Immature natural killer cell (primary cell): ENCODE measurements at regions not wholly inside any gene's neighbourhood (a gene's known extent, or its start where the extent isn't known, plus 50 kb on each side); places are given as distances from the start of the nearest gene placed in this dataset.
"Not testable (repeated sequence)": the region's sequence is repeated elsewhere in the genome, so short reads cannot be mapped to it uniquely, and the experiment has no call there.

Source experiments
- DNase-seq, 3 donors: peaks; one replicate each; pipeline ENCODE4 v3.0.0; 2022; ENCODE audit warnings: mixed read lengths in 1 of 3
- H3K27ac Mint-ChIP-seq, 6 donors: one replicate each; pipeline ENCODE4 v1.8.0; 2020; ENCODE audit warnings: mixed read lengths in 6 of 6, mild to moderate bottlenecking in 5 of 6, inconsistent platforms in 4 of 6, moderate library complexity in 3 of 6
- H3K27me3 Mint-ChIP-seq, 3 donors: one replicate each; pipeline ENCODE4 v1.8.0; 2020 to 2021; ENCODE audit warnings: low read depth in 3 of 3, mild to moderate bottlenecking in 3 of 3, mixed read lengths in 3 of 3, moderate library complexity in 3 of 3, inconsistent platforms in 1 of 3
- H3K36me3 Mint-ChIP-seq, 3 donors: one replicate each; pipeline ENCODE4 v1.8.0; 2020; ENCODE audit warnings: mixed read lengths in 3 of 3, inconsistent platforms in 2 of 3, mild to moderate bottlenecking in 2 of 3
- H3K4me1 Mint-ChIP-seq, 2 donors: one replicate each; pipeline ENCODE4 v1.8.0; 2020; ENCODE audit warnings: inconsistent platforms in 2 of 2, mild to moderate bottlenecking in 2 of 2, mixed read lengths in 2 of 2, moderate library complexity in 1 of 2
- H3K4me3 Mint-ChIP-seq, 5 donors: one replicate each; pipeline ENCODE4 v1.8.0; 2020; ENCODE audit warnings: mild to moderate bottlenecking in 5 of 5, mixed read lengths in 5 of 5, inconsistent platforms in 3 of 5, moderate library complexity in 3 of 5
- H3K9me3 Mint-ChIP-seq, 6 donors: one replicate each; pipeline ENCODE4 v1.8.0; 2020; ENCODE audit warnings: mild to moderate bottlenecking in 6 of 6, mixed read lengths in 6 of 6, inconsistent platforms in 4 of 6, moderate library complexity in 3 of 6

DNA sequence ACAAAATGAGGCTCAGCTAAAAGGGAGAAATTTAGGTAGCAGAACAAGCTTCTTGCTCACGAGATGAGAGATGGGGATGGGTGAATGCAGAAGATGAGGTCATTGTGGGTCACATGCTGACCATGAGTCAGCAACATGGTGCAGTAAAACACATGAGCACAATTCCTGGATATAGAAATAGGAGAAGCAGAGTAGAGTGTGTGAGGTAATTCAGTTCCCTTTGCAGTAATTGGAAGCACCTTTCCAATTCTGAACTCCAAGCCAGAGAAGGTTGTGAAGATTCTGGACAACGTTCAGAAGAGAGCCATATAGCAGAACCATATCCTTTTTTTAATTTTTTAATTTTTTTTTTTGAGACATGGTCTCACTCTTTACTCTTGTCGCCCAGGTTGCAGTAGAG is 62.0 kb upstream of the LMNTD1 start:
- Mint-ChIP-seq H3K36me3 (peaks cover 0 to 3% (median 0%) of the 10 kb centered on the region in 3 donors), H3K9me3 (no peaks in the 10 kb centered on the region), H3K27ac (no peak overlapping the region), H3K4me3 (no peak overlapping the region), H3K27me3 (peaks cover 0 to 11% (median 3%) of the 10 kb centered on the region in 3 donors), H3K4me1 (no peaks in the 10 kb centered on the region)
- DNase-seq = no peak

DNA sequence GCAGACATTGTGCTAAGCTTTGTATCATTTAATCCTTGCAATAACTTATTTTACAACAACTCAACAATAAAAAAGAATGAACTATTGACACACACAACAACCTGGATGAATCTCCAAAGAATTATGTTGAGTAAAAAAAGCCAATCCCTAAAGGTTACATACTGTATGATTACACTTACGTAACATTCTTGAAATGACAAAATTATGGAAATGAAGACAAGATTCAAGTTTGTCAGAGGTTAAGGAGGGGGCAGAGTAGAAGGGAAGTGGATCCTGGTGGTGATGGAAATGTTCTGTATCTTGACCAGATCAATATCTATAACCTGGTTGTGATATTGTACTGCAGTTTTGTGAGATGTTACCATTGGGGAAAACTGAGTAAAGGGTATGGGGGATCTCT is 63.2 kb upstream of the LMNTD1 start:
- no peak overlapping the region for H3K27ac Mint-ChIP-seq
- H3K27me3 Mint-ChIP-seq = peaks cover 0 to 6% (median 3%) of the 10 kb centered on the region in 3 donors
- H3K36me3 Mint-ChIP-seq = no peaks in the 10 kb centered on the region
- no peak overlapping the region for H3K4me3 Mint-ChIP-seq
- DNase-seq = no peak
- H3K4me1 Mint-ChIP-seq = no peaks in the 10 kb centered on the region
- peaks cover 0 to 2% (median 0%) of the 10 kb centered on the region in 6 donors for H3K9me3 Mint-ChIP-seq

DNA sequence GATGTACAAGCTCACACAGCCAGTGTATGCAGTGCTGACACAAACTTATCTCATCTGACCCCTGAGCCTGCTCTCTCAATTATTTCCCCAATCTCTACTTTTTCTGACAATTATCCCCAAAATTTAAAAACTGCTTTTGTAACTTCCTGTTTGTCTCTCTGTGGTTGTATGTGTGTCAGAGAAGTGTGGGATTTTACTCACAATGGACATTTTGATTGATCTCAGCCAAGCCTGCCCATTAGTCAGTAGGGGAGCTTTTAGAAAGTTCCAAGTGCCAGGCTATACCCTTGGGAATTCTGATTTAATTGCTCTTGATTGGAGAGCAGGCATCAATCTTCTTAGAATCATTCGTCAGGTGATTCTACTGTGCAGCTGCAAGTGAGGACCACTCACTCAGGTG is 64.9 kb upstream of the LMNTD1 start:
- H3K27ac Mint-ChIP-seq = no peak overlapping the region
- DNase-seq = no peak
- H3K4me1 Mint-ChIP-seq = no peaks in the 10 kb centered on the region
- peaks cover 0 to 2% (median 0%) of the 10 kb centered on the region in 6 donors for H3K9me3 Mint-ChIP-seq
- H3K4me3 Mint-ChIP-seq = no peak overlapping the region
- peaks cover 0 to 6% (median 6%) of the 10 kb centered on the region in 3 donors for H3K27me3 Mint-ChIP-seq
- no peaks in the 10 kb centered on the region for H3K36me3 Mint-ChIP-seq

DNA sequence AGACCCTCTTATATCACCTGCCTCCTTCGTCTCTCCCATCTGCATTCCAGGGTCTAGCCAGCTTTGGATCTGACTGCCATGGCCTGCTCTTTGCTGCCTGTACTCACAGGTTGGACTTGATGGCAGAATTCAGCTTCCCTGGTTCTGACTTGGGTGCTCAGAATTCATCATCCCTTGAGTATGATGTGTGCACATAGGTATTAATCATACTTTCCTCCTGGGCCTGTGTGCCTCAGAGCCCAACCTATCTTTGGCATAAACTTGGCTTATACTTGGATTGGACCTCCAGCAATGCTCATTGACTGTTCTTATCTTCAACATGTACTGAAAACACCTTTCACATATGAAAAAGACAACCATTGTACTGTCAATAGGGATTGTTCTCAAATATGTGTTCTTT is 70.7 kb upstream of the LMNTD1 start:
- Mint-ChIP-seq H3K4me3 (no peak overlapping the region), H3K4me1 (no peaks in the 10 kb centered on the region), H3K36me3 (peaks cover 0 to 4% (median 0%) of the 10 kb centered on the region in 3 donors), H3K9me3 (peaks cover 0 to 2% (median 0%) of the 10 kb centered on the region in 6 donors), H3K27ac (no peak overlapping the region), H3K27me3 (peaks cover 0 to 4% (median 0%) of the 10 kb centered on the region in 3 donors)
- no peak for DNase-seq

DNA sequence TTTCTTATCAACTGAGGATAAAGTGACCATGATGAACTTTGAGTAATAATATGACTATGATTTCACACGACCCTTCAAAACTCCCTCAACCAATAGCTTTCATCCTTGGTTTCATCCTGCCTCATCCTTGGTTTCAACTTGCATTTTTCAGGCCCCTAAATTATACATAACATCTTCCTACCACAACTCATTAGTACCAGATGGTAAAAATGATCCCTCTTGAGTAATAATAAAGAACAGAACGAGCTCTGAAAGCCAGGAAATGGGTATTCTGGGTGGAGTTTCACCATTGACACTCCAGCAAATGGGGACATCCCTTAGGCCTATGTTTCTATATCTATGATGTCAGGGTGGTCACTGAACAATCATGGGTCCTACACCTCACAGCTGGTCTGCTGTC is 72.1 kb upstream of the LMNTD1 start:
- H3K36me3 Mint-ChIP-seq = peaks cover 0 to 4% (median 0%) of the 10 kb centered on the region in 3 donors
- H3K4me3 Mint-ChIP-seq = no peak overlapping the region
- H3K9me3 Mint-ChIP-seq = peaks cover 0 to 2% (median 0%) of the 10 kb centered on the region in 6 donors
- peaks cover 0 to 3% (median 2%) of the 10 kb centered on the region in 3 donors for H3K27me3 Mint-ChIP-seq
- no peak for DNase-seq
- no peak overlapping the region for H3K27ac Mint-ChIP-seq
- H3K4me1 Mint-ChIP-seq = no peaks in the 10 kb centered on the region

DNA sequence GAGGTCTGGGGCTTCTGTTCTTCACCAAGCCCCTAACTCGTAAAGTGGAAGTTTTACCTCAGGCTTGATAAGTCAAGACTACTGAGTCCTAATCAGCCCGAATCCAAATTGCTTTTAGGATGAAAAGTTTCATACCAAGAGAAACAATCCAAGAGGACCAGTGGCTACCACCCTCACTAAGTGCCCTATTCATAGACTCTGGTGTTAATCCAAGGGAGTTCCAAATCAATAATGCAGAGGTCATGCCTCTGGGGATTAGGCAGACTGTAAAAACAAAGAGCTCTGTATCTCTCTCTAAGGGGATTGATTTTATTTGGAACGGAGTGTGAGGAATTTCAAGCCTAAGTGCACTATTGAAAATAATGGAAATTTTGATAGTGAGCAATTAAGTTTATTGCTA is 76.3 kb upstream of the LMNTD1 start:
- peaks cover 0 to 5% (median 0%) of the 10 kb centered on the region in 6 donors for H3K9me3 Mint-ChIP-seq
- H3K36me3 Mint-ChIP-seq = no peaks in the 10 kb centered on the region
- H3K27me3 Mint-ChIP-seq = peaks cover 0 to 3% (median 1%) of the 10 kb centered on the region in 3 donors
- H3K4me1 Mint-ChIP-seq = peaks cover 9 to 13% of the 10 kb centered on the region in 2 donors
- H3K27ac Mint-ChIP-seq = no peak overlapping the region
- DNase-seq = no peak
- H3K4me3 Mint-ChIP-seq = no peak overlapping the region

DNA sequence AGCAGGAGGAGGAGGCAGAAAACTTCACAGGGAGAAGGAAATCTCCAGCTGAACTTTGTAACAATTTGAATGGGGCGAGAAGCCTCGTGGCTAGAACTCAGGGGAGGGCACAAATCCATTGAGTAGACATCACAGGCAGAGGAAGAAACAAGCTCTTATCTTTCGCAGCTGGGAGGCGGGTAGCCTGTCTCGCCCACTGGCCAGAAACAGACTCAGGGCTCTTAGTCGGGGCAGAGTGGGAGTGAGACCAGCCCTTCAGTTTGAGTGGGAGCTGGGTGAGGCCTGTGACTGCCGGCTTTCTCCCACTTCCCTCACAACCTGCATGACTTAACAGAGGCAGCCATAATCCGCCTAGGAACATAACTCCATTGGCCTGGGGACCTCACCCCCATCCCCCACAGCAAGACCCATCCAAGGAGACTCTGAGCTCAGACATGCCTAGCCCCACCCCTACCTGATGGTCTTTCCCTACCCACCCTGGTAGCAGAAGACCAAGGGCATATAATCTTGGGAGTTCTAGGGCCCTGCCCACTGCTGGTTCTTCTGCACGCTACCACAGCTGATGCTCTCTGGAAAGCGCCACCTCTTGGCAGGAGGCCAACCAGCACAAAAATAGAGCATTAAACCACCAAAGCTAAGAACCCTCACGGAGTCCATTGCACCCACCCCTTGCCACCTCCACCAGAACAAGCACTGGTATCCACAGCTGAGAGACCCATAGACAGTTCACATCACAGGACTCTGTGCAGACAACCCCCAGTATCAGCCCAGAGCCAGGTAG is 77.8 kb upstream of the LMNTD1 start:
- H3K4me3 Mint-ChIP-seq, H3K27ac Mint-ChIP-seq, H3K27me3 Mint-ChIP-seq, DNase-seq, H3K36me3 Mint-ChIP-seq, H3K9me3 Mint-ChIP-seq: not testable (repeated sequence)
- H3K4me1 Mint-ChIP-seq = peaks cover 9 to 13% of the 10 kb centered on the region in 2 donors

DNA sequence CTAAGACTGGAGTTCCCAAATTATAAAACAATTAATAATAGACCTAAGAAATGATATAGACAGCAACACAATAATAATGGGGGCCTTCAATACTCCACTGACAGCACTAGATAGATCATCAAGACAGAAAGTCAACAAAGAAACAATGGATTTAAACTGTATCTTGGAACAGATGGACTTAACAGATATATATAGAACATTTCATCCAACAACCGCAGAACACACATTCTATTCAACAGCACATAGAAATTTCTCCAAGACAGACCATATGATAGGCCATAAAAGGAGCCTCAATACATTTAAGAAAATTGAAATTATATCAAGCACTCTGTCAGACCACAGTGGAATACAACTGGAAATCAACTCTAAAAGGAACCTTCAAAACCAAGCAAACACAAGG is 80.1 kb upstream of the LMNTD1 start:
- not testable (repeated sequence) for H3K27me3 Mint-ChIP-seq, H3K9me3 Mint-ChIP-seq, H3K27ac Mint-ChIP-seq, H3K36me3 Mint-ChIP-seq, H3K4me3 Mint-ChIP-seq, DNase-seq
- H3K4me1 Mint-ChIP-seq = peaks cover 9 to 13% of the 10 kb centered on the region in 2 donors

DNA sequence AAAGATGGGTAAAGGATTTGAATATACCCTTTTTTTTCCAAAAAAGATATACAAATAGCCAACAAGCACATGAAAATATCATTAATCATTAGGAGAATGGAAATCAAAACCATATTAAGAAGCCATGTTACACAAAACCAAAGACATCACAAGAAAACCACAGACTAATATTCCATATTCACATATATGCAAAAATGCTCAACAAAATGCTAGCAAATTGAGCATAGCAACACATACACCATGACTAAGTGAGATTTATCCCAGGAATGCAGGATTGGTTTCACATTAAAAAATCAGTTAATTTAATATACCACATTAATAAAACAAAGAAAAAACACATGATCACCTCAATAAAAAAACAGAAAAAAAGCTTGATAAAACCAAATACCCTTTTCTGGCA is 84.7 kb upstream of the LMNTD1 start:
- no peak for DNase-seq
- Mint-ChIP-seq H3K27ac (no peak overlapping the region), H3K36me3 (no peaks in the 10 kb centered on the region), H3K9me3 (peaks cover 0 to 8% (median 2%) of the 10 kb centered on the region in 6 donors), H3K4me1 (peaks cover 8 to 13% of the 10 kb centered on the region in 2 donors), H3K27me3 (peaks cover 0 to 2% (median 0%) of the 10 kb centered on the region in 3 donors), H3K4me3 (no peak overlapping the region)

DNA sequence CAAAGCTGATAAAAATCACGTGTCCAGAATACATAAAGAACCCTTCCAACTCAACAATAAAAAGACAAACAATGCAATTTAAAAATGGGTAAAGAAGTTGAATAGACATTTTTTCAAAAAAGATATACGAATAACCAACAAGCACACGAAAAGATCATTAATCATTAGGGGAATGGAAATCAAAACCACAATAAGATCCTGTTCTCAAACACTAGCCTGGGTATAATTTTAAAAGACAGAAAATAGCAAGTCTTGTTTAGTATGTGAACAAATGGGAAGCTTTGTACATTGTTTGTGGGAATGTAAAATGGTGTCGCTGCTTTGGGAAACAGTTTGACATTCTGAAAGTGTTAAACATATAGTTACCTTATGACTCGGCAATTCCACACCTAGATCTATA is 86.3 kb upstream of the LMNTD1 start:
- H3K27me3 Mint-ChIP-seq = peaks cover 0 to 4% (median 0%) of the 10 kb centered on the region in 3 donors
- no peaks in the 10 kb centered on the region for H3K4me1 Mint-ChIP-seq
- no peaks in the 10 kb centered on the region for H3K36me3 Mint-ChIP-seq
- no peak overlapping the region for H3K4me3 Mint-ChIP-seq
- DNase-seq = no peak
- H3K9me3 Mint-ChIP-seq = peaks cover 0 to 8% (median 2%) of the 10 kb centered on the region in 6 donors
- H3K27ac Mint-ChIP-seq = no peak overlapping the region

DNA sequence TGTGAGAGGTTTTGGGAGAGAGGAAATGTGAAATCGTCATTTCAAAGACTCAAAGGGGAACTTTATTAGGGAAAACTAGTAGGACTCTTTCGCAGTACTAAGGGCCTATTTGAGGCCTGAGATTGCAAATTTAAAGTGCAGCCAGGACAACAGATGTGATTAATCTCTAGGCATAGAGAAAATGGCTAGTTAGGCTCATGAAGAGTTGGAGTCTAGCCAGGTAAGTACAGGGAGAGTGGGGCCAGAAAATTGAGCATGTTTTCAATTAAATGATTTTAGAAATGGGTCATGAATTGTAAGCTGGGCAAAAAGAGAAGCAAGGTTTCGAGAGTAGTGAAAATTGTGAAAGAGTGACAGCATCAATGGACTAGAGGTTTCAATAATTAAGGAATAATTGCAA is 91.9 kb upstream of the LMNTD1 start:
- Mint-ChIP-seq H3K4me3 (no peak overlapping the region), H3K4me1 (no peaks in the 10 kb centered on the region), H3K9me3 (peaks cover 0 to 3% (median 0%) of the 10 kb centered on the region in 6 donors), H3K36me3 (no peaks in the 10 kb centered on the region), H3K27ac (no peak overlapping the region), H3K27me3 (peaks cover 0 to 2% (median 0%) of the 10 kb centered on the region in 3 donors)
- no peak for DNase-seq

DNA sequence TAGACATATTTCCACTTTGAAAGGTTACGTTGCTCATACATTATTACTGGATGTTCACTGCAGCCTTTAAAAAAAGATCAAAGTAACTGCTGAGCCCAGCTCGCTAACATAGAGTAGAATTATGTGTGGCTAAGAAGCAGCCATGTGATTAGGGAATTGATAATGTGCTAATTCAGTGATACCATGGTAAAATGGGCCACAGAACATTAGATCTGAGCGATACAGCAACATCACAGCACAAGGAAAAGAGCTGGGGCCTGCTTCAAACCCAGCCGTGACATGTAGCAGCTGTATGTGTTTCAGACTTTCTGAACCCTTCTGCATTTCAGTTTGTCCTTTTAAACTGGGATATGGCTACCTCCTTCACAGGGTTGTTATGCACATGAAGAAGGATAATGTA is 92.3 kb upstream of the LMNTD1 start:
- H3K4me3 Mint-ChIP-seq = no peak overlapping the region
- no peaks in the 10 kb centered on the region for H3K36me3 Mint-ChIP-seq
- H3K9me3 Mint-ChIP-seq = peaks cover 0 to 3% (median 0%) of the 10 kb centered on the region in 6 donors
- H3K27me3 Mint-ChIP-seq = peaks cover 0 to 2% (median 0%) of the 10 kb centered on the region in 3 donors
- no peak for DNase-seq
- no peaks in the 10 kb centered on the region for H3K4me1 Mint-ChIP-seq
- H3K27ac Mint-ChIP-seq = no peak overlapping the region

DNA sequence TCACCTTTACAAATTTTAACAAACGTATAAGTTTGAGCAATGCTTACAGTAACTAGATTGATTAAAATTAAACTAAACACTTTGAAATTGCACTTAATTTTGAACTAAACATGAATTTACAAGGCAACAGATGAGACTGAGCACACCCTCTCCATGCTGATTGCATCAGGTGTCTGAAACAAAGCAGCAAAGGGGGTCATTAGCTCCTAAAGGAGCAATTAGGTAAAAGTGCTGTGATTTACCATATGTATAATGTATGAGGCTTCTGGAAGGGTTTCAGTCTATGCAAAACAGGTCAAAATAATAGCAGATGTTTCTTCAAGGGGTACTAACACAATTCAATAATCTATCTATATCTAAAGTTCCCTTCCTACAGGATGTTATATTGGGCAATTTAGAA is 98.8 kb upstream of the LMNTD1 start:
- H3K4me1 Mint-ChIP-seq = peaks cover 3 to 8% of the 10 kb centered on the region in 2 donors
- H3K27ac Mint-ChIP-seq = no peak overlapping the region
- peaks cover 2 to 5% (median 3%) of the 10 kb centered on the region in 3 donors for H3K27me3 Mint-ChIP-seq
- H3K4me3 Mint-ChIP-seq = no peak overlapping the region
- H3K36me3 Mint-ChIP-seq = no peaks in the 10 kb centered on the region
- peaks cover 0 to under 1% (median 0%) of the 10 kb centered on the region in 6 donors for H3K9me3 Mint-ChIP-seq
- DNase-seq = no peak

DNA sequence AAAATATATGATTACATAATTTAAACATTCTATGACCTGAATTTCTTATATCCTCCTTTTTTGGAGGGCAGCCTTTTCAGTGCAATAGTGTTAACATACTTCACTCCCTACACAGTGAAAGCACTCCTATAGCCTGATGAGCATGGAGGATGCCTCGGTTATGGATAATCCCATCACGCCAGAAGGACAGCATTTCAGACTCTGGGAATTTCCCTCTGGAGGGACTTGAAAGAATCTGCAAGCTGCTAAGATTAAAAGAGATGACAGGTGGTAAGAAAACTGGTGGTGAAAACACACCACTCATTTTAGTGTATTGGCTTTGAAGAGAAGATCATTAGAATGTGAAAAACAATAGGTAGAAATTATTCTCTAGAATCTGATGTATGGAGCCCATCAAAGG is 99.3 kb upstream of the LMNTD1 start:
- H3K4me1 Mint-ChIP-seq = peaks cover 3 to 8% of the 10 kb centered on the region in 2 donors
- no peak overlapping the region for H3K4me3 Mint-ChIP-seq
- no peaks in the 10 kb centered on the region for H3K36me3 Mint-ChIP-seq
- peaks cover 0 to 2% (median 0%) of the 10 kb centered on the region in 6 donors for H3K9me3 Mint-ChIP-seq
- H3K27me3 Mint-ChIP-seq = peaks cover 2 to 5% (median 3%) of the 10 kb centered on the region in 3 donors
- H3K27ac Mint-ChIP-seq = no peak overlapping the region
- no peak for DNase-seq
